ENCODE measurements at regions not wholly inside any gene's neighbourhood (a gene's known extent, or its start where the extent isn't known, plus 50 kb on each side); places are given as distances from the start of the nearest gene placed in this dataset.
"Not testable (repeated sequence)": the region's sequence is repeated elsewhere in the genome, so short reads cannot be mapped to it uniquely, and the experiment has no call there.

- DNase-seq (ENCODE audit: low read depth in 2 of 2) = peak in 1 of 2 donors; percentile 92
Measured at GRCh38 chr3:125916376-125916978, 52.5 kb upstream of the ROPN1B start.

GRCh38 chr3:125917020-125917549 lies 51.9 kb upstream of the ROPN1B start:
- DNase-seq (ENCODE audit: low read depth in 2 of 2) = not testable (repeated sequence)

GRCh38 chr3:125918024-125918423 lies 51.0 kb upstream of the ROPN1B start:
- DNase-seq (ENCODE audit: low read depth in 2 of 2) = not testable (repeated sequence)

GRCh38 chr3:125918451-125918850 lies 50.5 kb upstream of the ROPN1B start:
- DNase-seq (ENCODE audit: low read depth in 2 of 2) = not testable (repeated sequence)

GRCh38 chr3:125918866-125919265 lies 50.1 kb upstream of the ROPN1B start:
- DNase-seq (ENCODE audit: low read depth in 2 of 2) = not testable (repeated sequence)

Data from stimulated activated CD4-positive, alpha-beta T cell treated with anti-CD3 and anti-CD28 coated beads, Interleukin-15, amount 100 ng/mL, for 48 hours (primary cell).